ENCODE measurements at regions not wholly inside any gene's neighbourhood (a gene's known extent, or its start where the extent isn't known, plus 50 kb on each side); places are given as distances from the start of the nearest gene placed in this dataset.
A peak's percentile ranks its signal among the peaks of the same experiment; 100 is the strongest.

- H3K4me3 ChIP-seq (ENCODE audit: low read depth, low read length): no peak overlapping the region
- no peak for TF ChIP-seq CTCF (conservative IDR thresholded peaks at IDR 0.05; ENCODE audit: low read depth, low read length)
- no peak for DNase-seq (ENCODE audit: low read depth)
Measured at GRCh38 chr13:26949701-26950502, 189.3 kb upstream of the GPR12 start.

- no peak for DNase-seq (ENCODE audit: low read depth)
- no peak for TF ChIP-seq CTCF (conservative IDR thresholded peaks at IDR 0.05; ENCODE audit: low read depth, low read length)
- H3K4me3 ChIP-seq (ENCODE audit: low read depth, low read length): no peak overlapping the region
Measured at GRCh38 chr13:26948353-26948752, 187.8 kb upstream of the GPR12 start.

- peak; percentile 27 for DNase-seq (ENCODE audit: low read depth)
- no peak overlapping the region for H3K4me3 ChIP-seq (ENCODE audit: low read depth, low read length)
- TF ChIP-seq CTCF (conservative IDR thresholded peaks at IDR 0.05; ENCODE audit: low read depth, low read length): peak; percentile 91
Measured at GRCh38 chr13:26946684-26947343, 186.2 kb upstream of the GPR12 start.

GRCh38 chr13:26943748-26944147 is 183.2 kb upstream of the GPR12 start:
- H3K4me3 ChIP-seq (ENCODE audit: low read depth, low read length): no peak overlapping the region
- no peak for TF ChIP-seq CTCF (conservative IDR thresholded peaks at IDR 0.05; ENCODE audit: low read depth, low read length)
- no peak for DNase-seq (ENCODE audit: low read depth)

GRCh38 chr13:26942184-26942583 is 181.6 kb upstream of the GPR12 start:
- TF ChIP-seq CTCF (conservative IDR thresholded peaks at IDR 0.05; ENCODE audit: low read depth, low read length): no peak
- no peak overlapping the region for H3K4me3 ChIP-seq (ENCODE audit: low read depth, low read length)
- DNase-seq (ENCODE audit: low read depth): no peak

GRCh38 chr13:26941345-26942174 is 181.0 kb upstream of the GPR12 start:
- no peak for DNase-seq (ENCODE audit: low read depth)

More at GRCh38 chr13:26941345-26942174, 181.0 kb upstream of the GPR12 start:
- H3K4me3 ChIP-seq (ENCODE audit: low read depth, low read length): no peak overlapping the region
- no peak for TF ChIP-seq CTCF (conservative IDR thresholded peaks at IDR 0.05; ENCODE audit: low read depth, low read length)

Measured in epithelial cell of proximal tubule (primary cell).